SW480 (cell line): ENCODE measurements at regions not wholly inside any gene's neighbourhood (a gene's known extent, or its start where the extent isn't known, plus 50 kb on each side); places are given as distances from the start of the nearest gene placed in this dataset.

Experiments used
- DNase-seq: peaks from one replicate; pipeline ENCODE4 v3.0.0-alpha.2; 2016; ENCODE audit warnings: low spot score

DNA sequence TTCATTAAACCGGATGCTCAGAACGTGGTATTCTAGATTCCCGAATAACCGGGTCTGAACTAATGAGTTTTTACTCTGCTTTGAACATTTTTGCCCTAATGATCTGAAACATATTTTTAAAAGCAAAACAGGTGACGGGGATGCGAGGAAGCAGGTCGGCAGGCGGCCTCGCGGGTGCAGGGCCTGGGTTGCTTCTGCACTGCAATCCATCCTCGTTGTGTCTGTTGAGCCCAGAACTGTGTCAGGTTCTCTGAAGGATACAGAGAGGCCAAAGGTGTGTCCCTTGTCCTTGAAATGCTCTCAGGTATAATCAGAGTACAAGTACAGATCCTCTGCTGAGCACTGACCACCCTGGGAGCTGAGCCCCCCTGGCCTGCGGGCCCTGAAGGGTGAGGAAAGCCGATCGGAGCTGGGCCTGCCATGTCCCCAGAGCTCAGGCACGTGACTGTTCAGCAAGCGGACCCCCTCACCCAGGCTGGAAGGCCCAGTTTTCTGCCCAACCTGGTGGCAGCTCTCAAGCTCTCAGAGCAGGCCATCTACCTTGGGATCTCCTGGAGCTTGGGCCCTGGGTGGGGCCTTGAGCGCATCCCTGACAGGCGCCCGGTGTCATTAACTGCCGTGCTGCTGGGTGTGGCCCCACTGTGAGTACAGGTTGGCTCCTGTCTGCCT, 151.8 kb downstream of the OLFM1 start:
- no peak for DNase-seq

DNA sequence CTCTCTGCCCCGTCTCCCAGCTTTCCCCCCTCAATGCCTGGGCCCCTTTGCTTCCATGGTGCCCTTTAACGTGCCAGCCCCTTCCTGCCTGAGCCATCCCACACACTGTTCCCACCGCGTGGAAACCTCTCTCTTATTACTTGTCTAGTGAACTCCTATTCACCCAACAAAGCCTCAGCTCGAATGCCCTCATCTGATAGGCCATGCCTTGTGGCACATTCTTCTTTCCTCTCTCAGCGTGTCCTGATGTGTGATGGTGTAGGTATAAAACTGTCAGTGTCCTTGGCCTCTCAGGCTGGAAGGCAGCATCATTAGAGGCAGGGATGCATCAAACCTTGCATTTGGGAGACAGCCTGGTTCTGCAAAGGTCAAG, 152.3 kb downstream of the OLFM1 start:
- DNase-seq = no peak

DNA sequence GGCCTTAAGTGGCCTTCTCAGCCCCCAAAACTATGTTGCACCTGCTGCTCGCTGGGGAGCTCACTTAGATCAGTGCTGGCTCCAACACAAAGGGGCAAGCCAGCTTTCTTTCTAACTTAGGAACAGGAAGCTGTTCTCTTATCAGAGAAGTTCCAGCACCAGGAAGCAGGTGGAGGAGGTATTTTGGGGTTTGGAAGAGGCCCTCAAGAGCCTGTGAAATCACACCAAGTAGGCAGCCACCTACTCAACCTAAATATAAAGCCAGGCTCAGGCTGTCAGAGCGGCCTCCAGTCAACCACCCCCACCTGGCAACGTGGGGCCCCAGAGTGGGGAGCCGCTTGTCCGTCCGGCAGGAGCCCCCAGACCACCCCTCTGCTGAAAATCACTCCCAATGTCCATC, 152.8 kb downstream of the OLFM1 start:
- no peak for DNase-seq

DNA sequence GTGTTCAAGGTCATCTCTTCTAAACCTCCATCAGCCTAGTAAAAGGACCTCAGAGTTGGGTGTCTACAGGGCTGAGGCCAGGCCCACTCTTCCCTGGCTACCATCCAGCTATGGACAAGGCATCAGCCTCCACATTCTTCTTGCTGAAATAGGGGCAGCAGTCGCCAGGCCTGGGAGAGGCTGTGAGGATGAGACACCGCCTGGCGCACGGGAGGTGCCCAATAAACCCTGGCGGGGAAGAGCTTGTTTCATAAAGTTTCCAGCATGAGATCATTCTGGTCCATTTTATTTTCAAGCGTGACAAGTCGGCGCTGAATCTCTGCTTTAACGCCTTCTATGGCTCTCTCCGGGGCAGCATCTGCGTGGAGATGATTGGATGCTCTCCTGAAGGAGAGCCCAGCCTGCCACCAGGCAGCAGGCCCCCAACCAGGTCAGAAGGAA, 153.4 kb downstream of the OLFM1 start:
- no peak for DNase-seq

DNA sequence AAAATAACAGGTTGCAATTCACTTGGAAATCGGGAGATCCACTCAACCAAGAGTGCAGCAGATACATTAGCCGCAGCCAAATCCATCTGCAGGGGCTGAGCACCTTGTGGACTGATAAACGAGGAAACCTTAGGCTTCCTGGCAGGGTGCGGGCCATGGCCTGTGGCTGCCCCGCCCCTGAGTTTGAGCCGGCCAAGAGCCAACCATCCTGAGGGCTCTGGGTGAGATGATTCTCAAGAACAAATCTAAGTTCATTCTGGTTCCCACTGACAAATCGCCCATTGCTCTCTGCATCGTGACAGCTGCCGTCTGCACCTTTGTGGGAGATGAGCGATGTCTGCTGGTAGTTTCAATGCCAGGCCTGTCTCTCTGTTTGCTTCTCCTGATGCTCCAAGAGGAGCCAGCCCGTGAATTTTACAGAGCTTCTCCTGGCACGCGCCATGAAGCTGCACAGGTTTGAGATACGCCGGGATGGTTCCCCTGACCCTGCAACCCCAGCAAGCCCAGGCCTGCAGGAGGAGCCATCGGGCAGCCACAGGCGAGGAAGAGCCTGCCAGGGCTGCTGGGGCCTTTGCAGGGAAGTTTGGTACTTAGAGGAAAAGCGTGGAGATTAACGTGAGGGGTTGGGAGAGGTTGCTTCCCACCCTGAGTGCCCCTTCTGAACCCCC, 154.0 kb downstream of the OLFM1 start:
- peak; percentile 6 for DNase-seq

DNA sequence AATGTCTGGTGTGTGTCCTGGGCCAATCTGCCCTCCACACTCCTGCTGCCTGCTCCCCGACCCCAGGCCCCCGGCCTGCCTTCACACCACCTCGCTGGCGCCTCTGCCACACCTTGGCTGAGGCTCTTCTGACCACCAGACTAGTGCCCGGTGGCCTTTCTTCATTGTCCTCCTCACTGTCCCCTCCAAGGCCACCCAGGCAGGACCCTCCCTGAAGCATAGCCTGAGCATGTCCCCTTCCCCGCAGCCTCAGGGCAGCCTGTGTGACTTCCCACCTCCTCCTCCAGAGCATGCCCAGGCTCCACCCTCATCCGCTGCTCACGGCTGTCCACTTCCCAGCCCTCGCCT, 154.6 kb downstream of the OLFM1 start:
- no peak for DNase-seq

DNA sequence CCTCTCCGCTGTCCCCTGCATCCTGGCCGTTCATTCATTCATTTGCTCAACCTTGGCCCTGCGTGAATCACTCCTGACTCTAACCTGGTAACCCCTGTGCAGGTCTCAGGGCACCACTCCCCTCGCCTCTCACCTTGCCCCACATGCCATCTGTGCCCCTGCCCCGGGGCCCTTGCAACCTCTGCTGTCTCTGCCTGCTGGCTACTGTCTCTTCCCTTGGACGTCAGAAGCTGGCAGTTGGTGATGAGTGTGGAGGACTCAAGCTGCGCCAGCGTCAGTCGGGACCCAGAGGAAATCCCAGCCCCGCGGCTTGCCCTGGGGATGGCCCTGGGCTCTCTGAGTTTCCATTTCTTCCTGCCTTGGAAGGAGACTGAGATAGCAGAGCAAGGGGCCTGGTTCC, 154.9 kb downstream of the OLFM1 start:
- no peak for DNase-seq

DNA sequence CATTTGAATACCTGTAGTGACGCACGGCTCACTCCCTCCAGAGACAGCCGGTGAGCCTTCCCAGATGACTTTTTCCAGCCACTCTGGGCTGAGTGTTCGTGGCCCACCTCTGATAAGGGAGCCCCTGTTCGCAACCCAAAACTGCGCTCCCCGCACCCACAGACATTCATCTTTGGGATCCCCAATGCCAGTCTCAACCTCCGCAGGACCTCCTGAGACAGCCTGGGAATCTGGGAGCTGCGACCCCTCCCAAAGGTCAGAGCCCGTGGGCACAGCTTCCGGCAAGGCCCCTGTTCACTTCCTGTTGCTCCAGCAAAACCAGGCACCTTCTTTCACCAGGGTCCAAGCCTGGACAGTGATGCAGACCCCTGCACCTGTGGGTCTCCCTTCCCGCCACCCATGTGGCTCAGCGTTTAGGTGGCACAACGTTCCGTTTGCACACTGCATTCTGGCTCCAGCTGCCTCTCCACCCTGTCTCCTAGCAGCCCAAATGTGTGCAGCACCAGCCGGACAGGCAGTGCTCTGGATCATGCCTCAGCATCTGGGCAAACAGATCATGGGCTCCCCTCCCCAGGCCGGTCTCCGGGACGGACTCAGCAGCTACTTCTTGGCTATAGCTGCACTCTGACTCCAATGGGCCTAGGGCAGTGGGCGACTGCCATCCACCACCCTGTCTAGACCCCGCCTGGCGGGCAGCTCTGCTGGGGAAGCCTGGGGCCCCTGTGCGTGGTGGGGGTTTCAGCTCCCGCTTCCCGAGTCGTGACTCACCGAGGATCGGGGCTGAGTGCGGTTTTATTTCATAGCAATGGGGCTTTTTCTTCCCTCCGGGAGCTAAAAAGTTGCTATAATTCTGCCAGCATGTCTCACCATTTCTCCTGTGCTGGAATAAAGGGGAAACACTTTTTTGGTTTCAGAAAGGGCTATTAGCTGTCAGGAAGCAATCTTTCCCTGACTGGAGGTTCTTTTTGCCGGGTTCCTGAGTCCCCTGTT, 156.0 kb downstream of the OLFM1 start:
- no peak for DNase-seq

DNA sequence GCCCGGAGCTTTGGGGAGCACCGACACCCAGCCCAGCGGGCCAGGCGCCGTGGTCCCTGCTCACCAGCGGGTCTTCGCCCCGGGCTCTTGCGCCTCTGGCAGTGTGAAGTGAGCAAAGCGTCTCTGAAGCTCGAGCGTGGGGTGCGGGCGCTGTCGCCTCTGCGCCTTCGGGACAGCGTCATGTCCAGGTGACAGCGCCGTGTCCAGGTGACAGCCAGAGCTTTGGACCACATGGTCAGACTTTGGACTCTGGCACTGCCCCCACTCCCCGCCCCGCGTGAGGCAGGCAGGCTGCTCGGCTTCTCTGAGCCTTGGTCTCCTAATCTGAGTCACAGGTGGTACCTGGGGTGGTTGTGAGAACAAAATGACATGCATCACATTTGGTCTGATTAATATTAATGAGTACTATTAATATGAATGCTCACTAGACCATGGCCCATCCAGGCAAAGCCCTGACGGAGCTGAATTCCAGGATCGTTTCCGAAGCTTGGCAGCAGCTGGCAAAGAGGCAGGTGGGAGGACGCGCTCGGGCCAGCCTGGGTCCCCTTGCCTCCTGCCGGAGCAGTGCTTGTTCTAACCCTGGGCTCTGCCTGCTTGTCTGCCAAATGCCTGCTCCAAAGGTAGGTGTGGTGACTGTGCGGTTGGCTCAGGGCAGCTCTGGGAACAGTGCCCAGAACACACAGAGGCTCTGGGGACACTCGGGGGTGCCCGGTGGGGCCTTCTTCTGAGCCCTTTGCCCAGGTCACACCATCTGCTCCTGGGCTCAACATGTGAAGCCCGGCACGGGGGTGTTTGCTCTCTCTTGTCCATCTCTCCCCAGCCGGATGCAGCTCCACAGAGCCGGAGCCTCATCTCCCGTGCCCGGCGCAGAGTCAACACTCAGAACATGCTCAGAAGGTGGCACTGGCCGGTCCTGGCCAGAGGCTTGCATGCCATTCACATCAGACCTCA, 157.1 kb downstream of the OLFM1 start:
- peak; percentile 72 for DNase-seq

DNA sequence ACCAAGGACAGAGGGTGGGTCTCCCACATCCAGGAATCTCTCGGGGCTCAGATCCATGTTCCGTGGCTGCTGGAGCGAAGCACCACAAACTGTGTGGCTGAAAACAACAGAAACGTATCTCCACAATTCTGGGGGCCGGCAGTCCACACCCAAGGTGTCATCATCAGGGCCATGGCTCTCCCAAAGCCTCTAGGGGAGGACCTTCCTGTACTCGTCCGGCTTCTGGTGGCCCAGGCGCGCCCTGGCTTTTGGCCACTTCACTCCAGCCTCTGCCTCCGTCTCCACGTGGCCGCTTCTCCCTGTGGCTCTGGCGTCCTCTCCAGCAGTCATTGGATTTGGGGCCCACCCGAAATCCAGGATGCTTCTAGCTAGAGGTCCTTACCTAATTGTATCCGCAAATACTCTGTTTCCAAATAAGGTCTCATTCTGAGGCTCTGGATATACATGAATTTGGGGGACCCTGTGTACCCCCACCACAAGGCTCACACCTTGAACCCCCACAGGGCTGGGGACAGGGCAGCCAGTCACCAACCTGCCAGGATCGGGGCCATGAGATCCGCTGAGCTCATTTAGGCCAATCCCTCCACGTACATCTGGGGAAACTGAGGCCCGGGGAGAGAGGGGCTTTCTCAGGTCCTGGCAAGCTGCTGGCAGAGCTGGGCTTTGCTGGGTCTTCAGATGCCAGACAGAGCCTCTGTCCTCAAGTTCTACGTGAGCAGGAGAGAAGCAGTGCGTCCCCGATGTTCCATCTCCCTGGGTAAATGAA, 158.2 kb downstream of the OLFM1 start:
- no peak for DNase-seq

DNA sequence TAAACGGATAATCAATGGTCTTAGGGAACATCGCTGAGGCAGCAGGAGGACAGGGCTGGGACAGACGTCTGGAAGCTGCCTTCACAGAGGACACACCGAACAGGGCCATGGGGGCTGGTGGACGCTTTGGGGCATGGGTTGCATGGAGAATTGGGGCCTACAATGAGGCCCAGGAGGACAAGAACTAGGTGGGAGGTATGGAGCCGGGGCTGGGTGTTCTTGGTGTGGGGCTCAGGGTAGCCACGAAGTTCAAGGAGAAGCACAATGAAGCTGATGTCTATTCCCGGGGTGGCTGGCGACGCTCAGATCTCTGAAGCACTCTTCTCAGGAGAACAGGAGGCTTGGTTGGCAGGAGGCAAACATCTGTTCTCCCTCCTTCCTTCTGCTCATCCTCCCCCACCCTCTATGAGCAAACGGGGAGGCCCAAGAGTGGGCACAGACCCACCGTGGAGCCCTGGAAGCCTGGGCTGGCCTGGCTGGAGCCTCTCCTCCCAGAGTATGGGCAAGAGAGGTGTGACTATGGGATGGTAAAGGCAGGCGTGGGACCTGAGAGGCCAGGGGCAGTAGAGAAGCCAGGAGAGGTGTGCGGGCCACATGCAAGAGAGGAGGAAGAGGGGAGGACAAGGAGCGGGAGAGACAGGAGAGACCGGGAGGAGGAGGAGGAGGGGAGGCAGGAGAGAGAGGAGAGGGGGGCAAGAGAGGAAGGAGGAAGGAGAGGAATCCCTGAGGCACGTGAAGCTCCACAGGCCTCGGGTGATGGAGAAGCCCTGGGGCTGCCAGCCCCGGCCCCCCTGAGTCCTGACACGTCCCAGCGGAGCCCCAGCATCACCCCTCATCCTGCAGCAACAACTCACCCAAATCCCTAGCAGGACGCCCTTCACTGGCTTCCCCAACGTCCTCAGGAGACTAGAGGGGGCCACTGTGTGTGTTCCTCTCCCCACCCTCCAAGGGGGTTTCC, 159.1 kb downstream of the OLFM1 start:
- no peak for DNase-seq

DNA sequence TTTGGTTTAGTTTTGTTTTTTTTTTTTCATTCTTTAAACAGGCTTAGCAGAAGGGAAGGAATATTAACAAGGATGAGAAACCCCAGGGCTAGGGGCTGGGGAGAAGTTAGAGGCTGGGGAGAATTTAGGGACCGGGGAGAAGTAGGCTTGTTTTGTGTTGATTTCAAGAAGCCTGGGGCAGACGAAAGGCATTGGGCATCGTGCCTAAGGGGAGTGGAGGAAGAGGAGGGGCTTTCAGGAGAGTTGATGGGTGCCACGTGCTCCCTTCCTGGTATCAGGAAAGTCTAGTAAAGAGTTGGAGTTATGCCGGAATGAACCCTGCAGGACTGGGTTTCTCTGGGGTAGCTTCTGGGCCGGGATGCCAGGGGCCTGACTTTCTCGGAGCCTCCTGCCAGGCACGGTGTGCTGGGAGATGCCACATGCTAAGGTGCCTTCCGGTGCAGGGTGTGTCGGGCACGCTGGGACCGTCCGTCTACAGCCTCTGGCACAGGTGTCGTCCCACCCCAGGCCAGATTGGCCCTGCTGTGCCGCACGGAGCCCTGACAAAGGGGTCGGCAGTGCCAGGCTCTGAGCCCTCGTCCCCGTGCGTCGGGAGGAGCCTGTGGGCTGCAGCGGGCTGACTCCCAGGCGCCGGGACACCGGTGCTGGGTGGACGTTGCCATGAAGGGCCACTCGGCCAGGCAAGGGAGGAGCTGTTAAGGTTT, 159.9 kb downstream of the OLFM1 start:
- no peak for DNase-seq

DNA sequence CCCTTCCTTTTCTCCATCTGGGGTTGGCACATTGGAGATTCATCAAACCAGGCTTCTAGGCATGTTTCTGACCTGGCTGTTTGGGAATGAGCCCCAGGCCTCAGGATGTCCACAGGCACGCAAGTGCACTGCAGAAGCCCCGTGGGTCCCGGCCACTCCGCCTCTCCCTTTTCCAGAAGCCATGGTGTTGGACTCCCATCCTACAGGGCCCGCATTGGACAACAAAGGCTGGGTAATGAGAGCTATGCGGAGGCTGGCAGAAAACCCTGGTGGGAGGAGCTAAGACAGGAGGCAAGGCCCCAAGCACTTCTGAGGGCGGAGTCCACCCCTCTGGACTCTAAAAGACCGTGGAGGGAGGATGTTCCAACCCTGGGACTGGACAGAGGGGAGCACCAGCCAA, 160.6 kb downstream of the OLFM1 start:
- DNase-seq = no peak

DNA sequence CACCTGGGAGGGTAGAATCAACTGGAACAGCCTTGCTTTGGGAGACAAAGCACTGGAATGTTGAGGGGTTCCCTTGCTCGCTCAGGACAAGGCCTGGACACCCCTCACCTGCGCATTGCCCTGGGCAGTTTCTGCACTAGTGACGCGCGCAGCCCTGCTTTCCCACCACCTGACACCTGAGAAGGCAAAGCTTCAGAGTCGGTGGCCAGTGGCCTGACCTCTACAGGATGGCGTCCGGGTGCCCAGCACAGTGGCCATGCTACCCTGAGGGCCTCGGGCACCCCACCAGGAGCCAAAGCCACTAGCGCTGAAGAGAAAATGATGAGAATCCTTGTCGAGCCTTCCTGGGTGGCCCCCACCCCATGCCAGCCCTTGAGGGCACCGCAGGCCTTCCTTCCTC, 161.3 kb downstream of the OLFM1 start:
- no peak for DNase-seq

DNA sequence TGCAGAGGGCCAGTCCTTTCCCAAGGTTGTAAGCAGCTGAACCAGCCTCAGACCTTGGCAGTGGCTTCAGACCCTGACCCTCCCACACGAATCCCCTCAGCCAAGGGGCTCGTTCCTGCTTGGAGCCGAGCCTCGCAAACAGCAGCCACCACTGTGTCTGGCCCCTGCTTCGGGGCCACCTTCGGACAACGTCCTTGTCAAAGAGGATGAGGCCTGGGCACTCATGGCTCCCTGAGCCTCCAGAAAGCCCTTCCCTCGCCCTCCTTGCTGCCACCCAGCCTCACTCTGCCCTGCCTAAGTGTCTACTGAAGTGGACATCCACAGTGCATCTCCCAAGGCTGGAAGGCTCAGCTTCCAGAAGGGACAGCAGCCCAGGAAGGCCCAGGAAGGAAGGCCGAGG, 161.7 kb downstream of the OLFM1 start:
- DNase-seq = no peak

DNA sequence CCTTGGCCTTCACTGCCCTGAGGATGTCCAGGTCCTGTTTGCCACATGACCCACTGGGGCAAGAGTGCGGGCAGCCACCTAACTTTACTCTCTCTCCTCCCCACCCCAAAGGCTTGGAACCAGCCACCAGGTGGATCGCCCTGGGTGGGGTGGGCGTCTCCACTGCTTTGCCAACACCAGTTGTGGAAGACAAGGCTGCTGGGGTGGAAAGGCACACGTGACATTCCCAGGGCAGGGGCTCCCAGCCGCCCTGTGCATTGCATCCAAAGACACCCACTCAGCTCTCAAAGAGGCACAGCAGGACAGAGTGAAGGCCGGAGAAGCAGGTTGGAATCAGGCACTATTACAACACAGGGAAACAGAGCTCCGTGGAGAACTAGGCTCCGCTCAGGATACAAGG, 162.2 kb downstream of the OLFM1 start:
- DNase-seq = no peak

DNA sequence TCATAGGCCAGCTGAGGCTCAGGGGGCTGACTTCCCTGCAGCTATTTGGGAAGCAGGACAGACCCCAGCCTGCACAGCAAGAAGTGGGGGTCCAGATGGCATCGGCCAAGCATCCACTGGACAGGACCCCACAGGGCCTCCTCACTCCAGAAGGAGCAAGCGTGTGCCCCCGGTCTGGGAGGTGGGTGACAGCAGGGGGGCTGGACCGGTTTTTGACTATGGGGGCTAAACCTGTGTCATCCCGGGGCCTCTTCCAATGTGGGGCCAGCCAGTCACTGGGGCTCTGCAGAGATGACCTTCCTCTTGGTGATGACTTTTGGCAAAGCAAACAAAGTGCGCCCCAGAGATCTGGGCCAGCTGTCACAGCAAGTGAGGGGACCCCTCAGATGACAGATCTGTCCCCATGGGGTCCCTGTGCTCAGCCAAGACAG, 163.9 kb downstream of the OLFM1 start:
- no peak for DNase-seq

DNA sequence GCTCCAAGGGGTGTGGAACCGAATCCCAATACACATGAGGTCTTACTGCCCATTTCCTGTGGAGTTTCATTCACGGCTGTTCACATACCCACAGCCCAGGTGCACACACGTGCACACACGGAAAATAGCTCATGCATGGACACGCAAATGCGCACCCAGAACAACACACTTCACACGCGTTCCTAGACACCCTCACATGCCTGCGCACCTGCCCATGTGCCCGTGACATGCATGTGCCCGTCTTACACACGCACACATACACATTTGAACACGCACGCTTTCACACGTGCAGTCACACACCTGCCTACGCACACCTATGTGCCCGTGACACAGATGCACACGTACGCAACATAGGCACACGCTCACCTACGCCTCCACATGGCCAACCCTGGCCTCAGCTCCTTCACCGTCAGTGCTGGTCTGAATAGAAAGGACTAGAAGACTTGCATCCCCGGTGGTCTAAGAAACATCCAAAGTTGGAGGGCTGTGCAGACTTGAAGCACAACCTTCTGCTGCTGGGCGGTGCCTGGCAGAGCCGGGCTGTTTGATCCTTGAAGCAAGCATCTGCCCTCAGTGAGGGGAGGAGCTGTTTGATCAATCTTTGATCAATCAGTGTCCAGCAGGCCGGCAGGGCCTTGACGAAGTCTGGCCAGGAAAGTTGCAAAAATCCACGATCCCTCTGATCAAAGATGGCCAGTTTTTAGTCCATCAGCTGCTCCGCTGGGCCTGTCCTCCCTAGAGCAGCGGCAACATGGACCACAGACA, 164.7 kb downstream of the OLFM1 start:
- no peak for DNase-seq

DNA sequence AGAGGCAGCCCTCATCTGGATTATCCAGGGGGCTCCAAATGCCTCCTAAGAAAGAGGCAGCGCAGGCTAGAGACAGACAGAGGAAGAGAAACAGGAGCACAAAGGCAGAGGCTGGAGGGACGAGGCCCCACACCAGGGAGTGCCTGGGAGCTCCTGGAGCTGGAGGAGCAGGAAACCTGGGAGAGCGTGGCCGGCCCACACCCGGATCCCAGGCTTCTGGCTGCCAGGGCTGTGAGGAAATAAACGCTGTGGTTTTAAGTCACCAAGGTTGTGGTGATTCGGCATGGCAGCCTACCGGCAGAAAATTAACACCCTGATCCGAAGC, 165.5 kb downstream of the OLFM1 start:
- DNase-seq = peak; percentile 54
